ENCODE measurements at regions not wholly inside any gene's neighbourhood (a gene's known extent, or its start where the extent isn't known, plus 50 kb on each side); places are given as distances from the start of the nearest gene placed in this dataset.

GRCh38 chr6:121873595-121873994, 438.1 kb downstream of the GJA1 start:
- H3K23me2 ChIP-seq (ENCODE audit: insufficient read length, low read depth, low read length, poor library complexity, severe bottlenecking) = no peaks in the 10 kb centered on the region
- no peak for DNase-seq
- no peaks in the 10 kb centered on the region for H3K4me1 ChIP-seq (ENCODE audit: insufficient read depth, low read length)
- H4K20me1 ChIP-seq (ENCODE audit: control insufficient read depth, insufficient read depth, insufficient read length) = no peaks in the 10 kb centered on the region
- no peak overlapping the region for H2BK12ac ChIP-seq (ENCODE audit: insufficient read length, low read depth, low read length)
- WGBS (ENCODE audit: extremely low coverage, insufficient read length, low lambda C conversion rate) = no CpG with 5 or more reads among the region's 2 CpGs
- H3K9ac ChIP-seq (ENCODE audit: extremely low read depth, insufficient read length, low read length) = no peak overlapping the region
- H3K14ac ChIP-seq (ENCODE audit: insufficient read depth, low read length) = no peak overlapping the region
- H3K23ac ChIP-seq (ENCODE audit: insufficient read length, low read depth, low read length) = no peak overlapping the region
- H3K4ac ChIP-seq (ENCODE audit: low read depth, low read length) = no peak overlapping the region
- TF ChIP-seq CTCF (conservative IDR thresholded peaks at IDR 0.05) = no peak
- no peaks in the 10 kb centered on the region for H3K27me3 ChIP-seq (ENCODE audit: insufficient read depth, low read length)
- Mint-ChIP-seq H3K4me3 (no peak overlapping the region), H3K9me3 (peaks cover 16 to 17% of the 10 kb centered on the region in 2 experiments; a peak in 4 of 5 replicates), H3K4me1 (no peaks in the 10 kb centered on the region), H3K27me3 (ENCODE audit: low read depth) (no peaks in the 10 kb centered on the region), H3K27ac (no peak overlapping the region), H3K36me3 (ENCODE audit: insufficient read depth in 1 of 3, low read depth in 3 of 3) (peaks cover 5 to 28% (median 14%) of the 10 kb centered on the region in 3 experiments; a peak in 6 of 7 replicates)
- no peak overlapping the region for H2BK20ac ChIP-seq (ENCODE audit: low read depth, low read length, poor library complexity, severe bottlenecking)
- no peaks in the 10 kb centered on the region for H3K9me3 ChIP-seq (ENCODE audit: control insufficient read depth, low read depth, low read length)
- no peak overlapping the region for H4K5ac ChIP-seq (ENCODE audit: insufficient read length, low read depth, low read length)
- no peak overlapping the region for H3K4me2 ChIP-seq (ENCODE audit: insufficient read depth, insufficient read length, low read length)
- no peak overlapping the region for H2AFZ ChIP-seq (ENCODE audit: low read length)
- no peak overlapping the region for H2AK5ac ChIP-seq (ENCODE audit: insufficient read length, low read length)
- H3K56ac ChIP-seq (ENCODE audit: insufficient read length, low read depth, low read length) = no peak overlapping the region
- no peak overlapping the region for H2BK5ac ChIP-seq (ENCODE audit: insufficient read length, low read length)
- H2BK120ac ChIP-seq (ENCODE audit: low read depth, low read length, poor library complexity, severe bottlenecking) = no peak overlapping the region
- H4K91ac ChIP-seq (ENCODE audit: insufficient read length, low read depth, low read length) = no peak overlapping the region
- no peak overlapping the region for H3T11ph ChIP-seq (ENCODE audit: low read length)
- H3K79me1 ChIP-seq (ENCODE audit: insufficient read depth, low read depth, low read length, poor library complexity, severe bottlenecking) = no peaks in the 10 kb centered on the region
- H4K8ac ChIP-seq (replicated peaks; ENCODE audit: insufficient read length, low read depth, low read length) = no peak overlapping the region
- H3K27ac ChIP-seq (ENCODE audit: insufficient read length, low read depth, low read length) = no peak overlapping the region
- no peak overlapping the region for H3K18ac ChIP-seq (ENCODE audit: insufficient read length, low read depth, low read length)
- H3K79me2 ChIP-seq (ENCODE audit: insufficient read depth, low read length) = no peaks in the 10 kb centered on the region
- no peak overlapping the region for H2BK15ac ChIP-seq (ENCODE audit: low read depth, low read length)

Measured in H9 (cell line).